H1 (cell line): ENCODE measurements at regions not wholly inside any gene's neighbourhood (a gene's known extent, or its start where the extent isn't known, plus 50 kb on each side); places are given as distances from the start of the nearest gene placed in this dataset.

Experiments used
- CTCF ChIA-PET: fragments of 300-600 bp; sonication (Branson Sonifier 250); formaldehyde crosslinking; loops from one replicate; lab custom pipeline; 2021; ENCODE audit not compliant: partially characterized antibody; lab: Charles Lee
- POLR2A ChIA-PET: fragments of 300-600 bp; sonication (Branson Sonifier 250); formaldehyde crosslinking; loops from one replicate; lab custom pipeline; 2021; ENCODE audit warnings: inconsistent platforms; ENCODE audit not compliant: partially characterized antibody; lab: Charles Lee
- DNase-seq, 2 experiments: peaks; one replicate each; pipeline versions ENCODE4 v3.0.0 to v3.0.0-alpha.2; 2010 to 2022; ENCODE audit warnings: low spot score in 2 of 2, low read depth in 1 of 2, mixed read lengths in 1 of 2
- FAIRE-seq: peaks from 2 replicates; lab custom pipeline; 2011; peaks lifted over from hg19 to GRCh38; lab: Jason Lieb, UNC
- H2AFZ ChIP-seq: 2 replicates; pipeline ENCODE4 v1.8.1; 2012; ENCODE audit warnings: low read length, inconsistent platforms
- H2AK5ac ChIP-seq: 2 replicates; pipeline ENCODE4 v1.6.1; 2013; ENCODE audit warnings: low read depth, low read length
- H2BK120ac ChIP-seq: replicated peaks from 2 replicates; pipeline ENCODE3; 2013; ENCODE audit warnings: low read depth, low read length, inconsistent platforms
- H2BK12ac ChIP-seq: 2 replicates; pipeline ENCODE4 v1.6.1; 2013; ENCODE audit warnings: low read depth, low read length
- H2BK15ac ChIP-seq: 2 replicates; pipeline ENCODE4 v1.6.1; 2013; ENCODE audit warnings: low read length
- H2BK20ac ChIP-seq: 2 replicates; pipeline ENCODE4 v1.6.1; 2013; ENCODE audit warnings: low read length
- H2BK5ac ChIP-seq: 2 replicates; pipeline ENCODE4 v1.6.1; 2013; ENCODE audit warnings: low read depth, low read length
- H3K14ac ChIP-seq: 2 replicates; pipeline ENCODE4 v1.6.1; 2013; ENCODE audit warnings: inconsistent platforms; ENCODE audit not compliant: insufficient read length
- H3K18ac ChIP-seq: 2 replicates; pipeline ENCODE4 v1.6.1; 2013; ENCODE audit warnings: low read length; ENCODE audit errors: extremely low read depth
- H3K23ac ChIP-seq: 2 replicates; pipeline ENCODE4 v1.6.1; 2013; ENCODE audit warnings: inconsistent platforms; ENCODE audit not compliant: insufficient read length
- H3K23me2 ChIP-seq: 2 replicates; pipeline ENCODE4 v1.6.1; 2013; ENCODE audit warnings: low read depth, low read length
- H3K27ac ChIP-seq: 2 replicates; pipeline ENCODE4 v1.6.1; 2011; ENCODE audit warnings: low read depth, low read length, inconsistent platforms
- H3K27me3 ChIP-seq, 4 experiments: replicated peaks in 1 of 4; 1 replicate in 1 of 4; 2 replicates in 3 of 4; pipeline versions ENCODE4 v1.6.1 to v1.8.1; 2011 to 2013; ENCODE audit warnings: low read length in 3 of 4, mild to moderate bottlenecking in 3 of 4, inconsistent platforms in 2 of 4, mixed read lengths in 2 of 4, moderate library complexity in 1 of 4; ENCODE audit not compliant: control insufficient read depth in 3 of 4, insufficient read depth in 3 of 4; ENCODE audit errors: extremely low read depth in 1 of 4
- H3K36me3 ChIP-seq, 4 experiments: 2 replicates each; pipeline versions ENCODE4 v1.6.1 to v1.8.1; 2011 to 2013; ENCODE audit warnings: mild to moderate bottlenecking in 4 of 4, low read length in 3 of 4, moderate library complexity in 2 of 4, control low read depth in 1 of 4, inconsistent platforms in 1 of 4; ENCODE audit not compliant: insufficient read depth in 4 of 4, control insufficient read depth in 2 of 4
- H3K4ac ChIP-seq: replicated peaks from 2 replicates; pipeline ENCODE3; 2013; ENCODE audit warnings: low read length, low read depth, mixed read lengths, inconsistent platforms; ENCODE audit not compliant: insufficient read length
- H3K4me1 ChIP-seq, 4 experiments: replicated peaks in 1 of 4; 1 replicate in 1 of 4; 2 replicates in 3 of 4; pipeline versions ENCODE4 v1.6.1 to v1.8.1; 2011 to 2013; ENCODE audit warnings: low read length in 3 of 4, inconsistent platforms in 2 of 4, mixed read lengths in 1 of 4; ENCODE audit not compliant: insufficient read depth in 4 of 4, control insufficient read depth in 3 of 4
- H3K4me2 ChIP-seq, 2 experiments: 2 replicates each; pipeline versions ENCODE4 v1.6.1 to v1.8.1; 2011 to 2013; ENCODE audit warnings: low read depth in 2 of 2, low read length in 2 of 2, control low read depth in 1 of 2, inconsistent platforms in 1 of 2, mild to moderate bottlenecking in 1 of 2; ENCODE audit not compliant: insufficient read depth in 1 of 2
- H3K4me3 ChIP-seq, 4 experiments: fragments of 200-600, 300-600 bp in 1 of 4; sonication (generic), shearing (Covaris generic), sonication (Bioruptor Twin) in 1 of 4; 2 replicates each; pipeline versions ENCODE4 v1.5.1 to v1.8.1; 2011 to 2016; ENCODE audit warnings: low read length in 4 of 4, low read depth in 3 of 4, control low read depth in 2 of 4, inconsistent platforms in 2 of 4, mild to moderate bottlenecking in 2 of 4, mixed read lengths in 1 of 4, moderate library complexity in 1 of 4; ENCODE audit not compliant: insufficient read depth in 2 of 4; ENCODE audit errors: extremely low read depth in 1 of 4
- H3K56ac ChIP-seq: replicated peaks from 2 replicates; pipeline ENCODE3; 2013; ENCODE audit warnings: low read depth, mild to moderate bottlenecking, mixed read lengths, low read length, inconsistent platforms; ENCODE audit not compliant: insufficient read length
- H3K79me1 ChIP-seq: 2 replicates; pipeline ENCODE4 v1.6.1; 2013; ENCODE audit warnings: low read depth, low read length, control low read depth
- H3K79me2 ChIP-seq, 2 experiments: 2 replicates each; pipeline versions ENCODE4 v1.6.1 to v1.8.1; 2012 to 2013; ENCODE audit warnings: low read length in 2 of 2, mild to moderate bottlenecking in 2 of 2, inconsistent platforms in 1 of 2; ENCODE audit not compliant: insufficient read depth in 2 of 2, control insufficient read depth in 1 of 2
- H3K9ac ChIP-seq, 4 experiments: replicated peaks in 1 of 4; 1 replicate in 1 of 4; 2 replicates in 3 of 4; pipeline versions ENCODE4 v1.6.1 to v1.8.1; 2011 to 2013; ENCODE audit warnings: low read depth in 3 of 4, low read length in 3 of 4, control low read depth in 2 of 4, mild to moderate bottlenecking in 2 of 4, moderate library complexity in 2 of 4, inconsistent platforms in 1 of 4; ENCODE audit errors: extremely low read depth in 1 of 4
- H3K9me3 ChIP-seq, 2 experiments: 2 replicates each; pipeline versions ENCODE4 v1.6.1 to v1.8.1; 2012 to 2013; ENCODE audit warnings: mild to moderate bottlenecking in 2 of 2, moderate library complexity in 2 of 2, control low read depth in 1 of 2, inconsistent platforms in 1 of 2, low read depth in 1 of 2, low read length in 1 of 2, mixed read lengths in 1 of 2; ENCODE audit not compliant: insufficient read depth in 2 of 2
- H4K20me1 ChIP-seq, 2 experiments: replicated peaks in 1 of 2; 2 replicates each; pipeline versions ENCODE3 to v1.8.1; 2011 to 2013; ENCODE audit warnings: inconsistent platforms in 2 of 2, low read length in 2 of 2, mild to moderate bottlenecking in 1 of 2; ENCODE audit not compliant: insufficient read depth in 2 of 2, control insufficient read depth in 1 of 2
- H4K5ac ChIP-seq: 2 replicates; pipeline ENCODE4 v1.6.1; 2013; ENCODE audit warnings: low read length, low read depth, mixed read lengths, inconsistent platforms; ENCODE audit not compliant: insufficient read length
- H4K8ac ChIP-seq: 2 replicates; pipeline ENCODE4 v1.8.0; 2013; ENCODE audit warnings: mild to moderate bottlenecking, moderate library complexity, low read length, inconsistent platforms; ENCODE audit not compliant: insufficient read depth; ENCODE audit errors: extremely low read depth
- H4K91ac ChIP-seq: replicated peaks from 2 replicates; pipeline ENCODE3; 2013; ENCODE audit warnings: low read length, mixed read lengths, inconsistent platforms; ENCODE audit not compliant: insufficient read length
- BRCA1 ChIP-seq: IDR thresholded peaks from 2 replicates; pipeline ENCODE4 v1.6.1; 2012; ENCODE audit warnings: low read depth, low read length, improper control_type of control experiment
- E2F6 ChIP-seq: IDR thresholded peaks from 2 replicates; pipeline ENCODE4 v1.6.1; 2012; ENCODE audit warnings: inconsistent platforms
- GABPA ChIP-seq: IDR thresholded peaks from 2 replicates; pipeline ENCODE4 v1.6.1; 2011; ENCODE audit warnings: mild to moderate bottlenecking, low read length, moderate library complexity, borderline replicate concordance; ENCODE audit not compliant: insufficient read depth
- GTF2F1 ChIP-seq: IDR thresholded peaks from 2 replicates; pipeline ENCODE4 v1.6.1; 2012; ENCODE audit warnings: low read depth, low read length, improper control_type of control experiment, borderline replicate concordance
- JUN ChIP-seq: IDR thresholded peaks from 2 replicates; pipeline ENCODE4 v1.6.1; 2011; ENCODE audit warnings: low read depth, mild to moderate bottlenecking, improper control_type of control experiment, low read length
- KDM4A ChIP-seq: IDR thresholded peaks from one replicate; pipeline ENCODE4 v1.7.1; 2012; ENCODE audit warnings: low read depth, mild to moderate bottlenecking, moderate library complexity, low read length, inconsistent platforms; ENCODE audit not compliant: severe bottlenecking
- PHF8 ChIP-seq: fragments of 200-600 bp; sonication (generic); conservative IDR thresholded peaks from 2 replicates; pipeline ENCODE4 v1.7.1; 2012; ENCODE audit warnings: low read depth, mild to moderate bottlenecking, inconsistent platforms, low read length, moderate library complexity
- POLR2A ChIP-seq, 2 experiments: IDR thresholded peaks; 1 replicate in 1 of 2; 2 replicates in 1 of 2; pipeline ENCODE4 v1.6.1; 2011; ENCODE audit warnings: low read depth in 2 of 2, low read length in 2 of 2, mild to moderate bottlenecking in 2 of 2; ENCODE audit errors: control extremely low read depth in 1 of 2
- RAD21 ChIP-seq, 2 experiments: IDR thresholded peaks in 1 of 2; conservative IDR thresholded peaks in 1 of 2; 2 replicates each; pipeline ENCODE4 v1.6.1; 2011; ENCODE audit warnings: low read depth in 2 of 2, low read length in 2 of 2, improper control_type of control experiment in 1 of 2, inconsistent platforms in 1 of 2, mild to moderate bottlenecking in 1 of 2, moderate library complexity in 1 of 2
- SIX5 ChIP-seq: IDR thresholded peaks from 2 replicates; pipeline ENCODE4 v1.6.1; 2011; ENCODE audit warnings: mild to moderate bottlenecking, low read depth, low read length
- SUZ12 ChIP-seq: fragments of 200-600 bp; sonication (generic); IDR thresholded peaks from 2 replicates; pipeline ENCODE4 v1.6.1; 2012; ENCODE audit warnings: mild to moderate bottlenecking, inconsistent platforms, low read length, moderate library complexity, mixed read lengths
- TCF12 ChIP-seq: IDR thresholded peaks from 2 replicates; pipeline ENCODE4 v1.6.1; 2011; ENCODE audit warnings: low read depth, mild to moderate bottlenecking, low read length
- TEAD4 ChIP-seq: IDR thresholded peaks from 2 replicates; pipeline ENCODE4 v1.6.1; 2012; ENCODE audit warnings: low read depth, low read length, inconsistent platforms, mixed read lengths
- WGBS, 2 experiments: shearing (Covaris generic) in 1 of 2; methylation state at CpG; one replicate each; pipeline versions ENCODE4 v1.1.6 to v1.1.7; 2013 to 2015; ENCODE audit warnings: low lambda C conversion rate in 2 of 2, mixed read lengths in 2 of 2, inconsistent platforms in 1 of 2, low coverage in 1 of 2, missing lambda C conversion rate in 1 of 2; ENCODE audit not compliant: insufficient replicate concordance in 2 of 2, insufficient coverage in 1 of 2, insufficient read length in 1 of 2; ENCODE audit errors: extremely low coverage in 1 of 2, missing lambda C conversion rate in 1 of 2; 5-methylcytosine and 5-hydroxymethylcytosine counted together

- DNase-seq (no peak), FAIRE-seq (no peak)
- Histone ChIP-seq H3K4me1 (no peaks in the 10 kb centered on the region; a peak in 1 of 7 replicates), H3K23me2 (no peaks in the 10 kb centered on the region), H2BK120ac (no peak overlapping the region), H3K9ac (no peak overlapping the region), H3K14ac (no peak overlapping the region), H2BK15ac (no peak overlapping the region), H3K4ac (no peak overlapping the region), H3K27me3 (no peaks in the 10 kb centered on the region; a peak in 2 of 7 replicates), H2BK5ac (no peak overlapping the region), H4K8ac (no peak overlapping the region), H3K23ac (no peak overlapping the region), H3K27ac (no peak overlapping the region), H3K56ac (no peak overlapping the region), H3K79me2 (no peaks in the 10 kb centered on the region), H4K20me1 (peaks cover 0 to 2% of the 10 kb centered on the region in 2 experiments), H3K18ac (no peak overlapping the region), H4K91ac (no peak overlapping the region), H2AFZ (no peak overlapping the region), H4K5ac (no peak overlapping the region), H3K9me3 (no peaks in the 10 kb centered on the region), H3K36me3 (no peaks in the 10 kb centered on the region), H3K79me1 (no peaks in the 10 kb centered on the region; the same call in 1 of the 2 replicates), H2AK5ac (no peak overlapping the region), H2BK12ac (no peak overlapping the region), H3K4me3 (no peak overlapping the region), H3K4me2 (no peak overlapping the region), H2BK20ac (no peak overlapping the region)
- WGBS, 2 experiments, result 76% methylated on average over 2 of the region's 3 CpGs; no CpG with 5 or more reads in 1 of the 2 experiments
- POLR2A ChIA-PET, result no interaction called here
- CTCF ChIA-PET, result interaction anchor here (0.6 to 2.8 kb wide), 10 partner anchors 11 to 225 kb away, joined by 3 to 10 read pairs (median 4); no protein-coding TSS in a partner anchor
- TF ChIP-seq JUN, result no peak
- TF ChIP-seq KDM4A, result no peak
- TF ChIP-seq TEAD4, result no peak
- TF ChIP-seq POLR2A (IDR thresholded peaks at IDR 0.05; ENCODE audit: control extremely low read depth in 1 of 2, low read depth in 2 of 2, low read length in 2 of 2), result no peak
- no peak for TF ChIP-seq BRCA1
- no peak for TF ChIP-seq TCF12
- no peak for TF ChIP-seq GTF2F1
- TF ChIP-seq SIX5, result no peak
- no peak for TF ChIP-seq RAD21 (IDR thresholded peaks at IDR 0.05 in 1 of 2, conservative IDR thresholded peaks at IDR 0.05 in 1 of 2; ENCODE audit: low read depth in 2 of 2, low read length in 2 of 2)
- TF ChIP-seq SUZ12, result no peak
- no peak for TF ChIP-seq PHF8
- TF ChIP-seq GABPA, result no peak
- TF ChIP-seq E2F6, result no peak
Observed at GRCh38 chr22:44400763-44401060, 88.0 kb upstream of the SHISAL1 start.
